Neutrophil (primary cell): ENCODE measurements at regions not wholly inside any gene's neighbourhood (a gene's known extent, or its start where the extent isn't known, plus 50 kb on each side); places are given as distances from the start of the nearest gene placed in this dataset.

Experiments
- H3K27ac ChIP-seq: fragments of 200-600 bp; sonication (generic); 2 replicates; pipeline ENCODE4 v1.5.1; 2016; ENCODE audit warnings: mild to moderate bottlenecking, moderate library complexity
- H3K27me3 ChIP-seq: fragments of 200-600 bp; sonication (generic); 2 replicates; pipeline ENCODE4 v1.6.0; 2016; ENCODE audit warnings: mild to moderate bottlenecking
- H3K36me3 ChIP-seq: fragments of 200-600 bp; sonication (generic); 2 replicates; pipeline ENCODE4 v1.5.1; 2017
- H3K4me1 ChIP-seq, 2 experiments: fragments of 200-600 bp in 1 of 2; sonication (generic) in 1 of 2; 1 replicate in 1 of 2; 2 replicates in 1 of 2; pipeline versions ENCODE4 v1.5.1 to v1.6.1; 2013 to 2016; ENCODE audit warnings: low read depth in 1 of 2, low read length in 1 of 2, mild to moderate bottlenecking in 1 of 2, moderate library complexity in 1 of 2; ENCODE audit not compliant: control insufficient read depth in 1 of 2, insufficient read depth in 1 of 2
- H3K4me3 ChIP-seq, 2 experiments: fragments of 200-600 bp in 1 of 2; sonication (generic) in 1 of 2; 1 replicate in 1 of 2; 2 replicates in 1 of 2; pipeline ENCODE4 v1.5.1; 2013 to 2016; ENCODE audit warnings: low read depth in 1 of 2, low read length in 1 of 2, mild to moderate bottlenecking in 1 of 2, moderate library complexity in 1 of 2
- H3K9me3 ChIP-seq: fragments of 200-600 bp; sonication (generic); 2 replicates; pipeline ENCODE4 v1.5.1; 2016
- TF ChIP-seq, protein P1 (sequence below): fragments of 200-600 bp; sonication (generic); IDR thresholded peaks from 2 replicates; pipeline ENCODE4 v1.5.1; 2016; ENCODE audit warnings: antibody characterized with exemption

GRCh38 chr9:99748676-99749075, 73.0 kb upstream of the NR4A3 start:
- TF ChIP-seq, protein P1, sequence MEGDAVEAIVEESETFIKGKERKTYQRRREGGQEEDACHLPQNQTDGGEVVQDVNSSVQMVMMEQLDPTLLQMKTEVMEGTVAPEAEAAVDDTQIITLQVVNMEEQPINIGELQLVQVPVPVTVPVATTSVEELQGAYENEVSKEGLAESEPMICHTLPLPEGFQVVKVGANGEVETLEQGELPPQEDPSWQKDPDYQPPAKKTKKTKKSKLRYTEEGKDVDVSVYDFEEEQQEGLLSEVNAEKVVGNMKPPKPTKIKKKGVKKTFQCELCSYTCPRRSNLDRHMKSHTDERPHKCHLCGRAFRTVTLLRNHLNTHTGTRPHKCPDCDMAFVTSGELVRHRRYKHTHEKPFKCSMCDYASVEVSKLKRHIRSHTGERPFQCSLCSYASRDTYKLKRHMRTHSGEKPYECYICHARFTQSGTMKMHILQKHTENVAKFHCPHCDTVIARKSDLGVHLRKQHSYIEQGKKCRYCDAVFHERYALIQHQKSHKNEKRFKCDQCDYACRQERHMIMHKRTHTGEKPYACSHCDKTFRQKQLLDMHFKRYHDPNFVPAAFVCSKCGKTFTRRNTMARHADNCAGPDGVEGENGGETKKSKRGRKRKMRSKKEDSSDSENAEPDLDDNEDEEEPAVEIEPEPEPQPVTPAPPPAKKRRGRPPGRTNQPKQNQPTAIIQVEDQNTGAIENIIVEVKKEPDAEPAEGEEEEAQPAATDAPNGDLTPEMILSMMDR = no peak
- no peak overlapping the region for H3K27ac ChIP-seq

GRCh38 chr9:99749641-99750040, 72.0 kb upstream of the NR4A3 start:
- Histone ChIP-seq H3K4me1 (peaks cover 14 to 19% of the 10 kb centered on the region in 2 experiments), H3K27me3 (no peaks in the 10 kb centered on the region), H3K9me3 (no peaks in the 10 kb centered on the region), H3K36me3 (no peaks in the 10 kb centered on the region), H3K27ac (no peak overlapping the region), H3K4me3 (no peak overlapping the region)
- TF ChIP-seq, protein P1 = no peak

More at GRCh38 chr9:99748676-99749075, 73.0 kb upstream of the NR4A3 start:
- H3K36me3 ChIP-seq = no peaks in the 10 kb centered on the region
- H3K27me3 ChIP-seq = no peaks in the 10 kb centered on the region
- H3K9me3 ChIP-seq = no peaks in the 10 kb centered on the region
- peaks cover 14 to 19% of the 10 kb centered on the region in 2 experiments for H3K4me1 ChIP-seq
- no peak overlapping the region for H3K4me3 ChIP-seq

DNA sequence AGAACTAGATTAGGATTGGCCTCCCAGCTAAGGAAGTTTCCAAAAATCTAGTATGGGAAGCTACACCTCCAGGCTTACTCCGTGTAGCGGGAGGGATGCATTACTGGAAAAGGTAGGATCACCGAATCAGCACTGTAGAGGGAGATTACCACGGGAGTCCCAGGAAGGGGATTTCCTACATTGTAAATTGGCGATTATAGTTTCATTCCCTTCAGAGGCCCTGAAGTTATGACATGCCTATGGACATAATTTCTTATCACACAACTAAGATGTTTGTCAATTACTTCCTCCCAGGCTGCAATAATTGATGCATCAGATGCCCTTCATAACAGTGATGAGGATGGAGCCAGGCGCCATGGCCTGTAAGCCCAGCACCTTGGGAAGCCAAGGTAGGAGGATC, 71.2 kb upstream of the NR4A3 start:
- Histone ChIP-seq H3K36me3 (no peaks in the 10 kb centered on the region), H3K9me3 (no peaks in the 10 kb centered on the region), H3K27ac (no peak overlapping the region), H3K27me3 (no peaks in the 10 kb centered on the region), H3K4me1 (peaks cover 14 to 19% of the 10 kb centered on the region in 2 experiments), H3K4me3 (no peak overlapping the region)
- TF ChIP-seq, protein P1 = no peak

DNA sequence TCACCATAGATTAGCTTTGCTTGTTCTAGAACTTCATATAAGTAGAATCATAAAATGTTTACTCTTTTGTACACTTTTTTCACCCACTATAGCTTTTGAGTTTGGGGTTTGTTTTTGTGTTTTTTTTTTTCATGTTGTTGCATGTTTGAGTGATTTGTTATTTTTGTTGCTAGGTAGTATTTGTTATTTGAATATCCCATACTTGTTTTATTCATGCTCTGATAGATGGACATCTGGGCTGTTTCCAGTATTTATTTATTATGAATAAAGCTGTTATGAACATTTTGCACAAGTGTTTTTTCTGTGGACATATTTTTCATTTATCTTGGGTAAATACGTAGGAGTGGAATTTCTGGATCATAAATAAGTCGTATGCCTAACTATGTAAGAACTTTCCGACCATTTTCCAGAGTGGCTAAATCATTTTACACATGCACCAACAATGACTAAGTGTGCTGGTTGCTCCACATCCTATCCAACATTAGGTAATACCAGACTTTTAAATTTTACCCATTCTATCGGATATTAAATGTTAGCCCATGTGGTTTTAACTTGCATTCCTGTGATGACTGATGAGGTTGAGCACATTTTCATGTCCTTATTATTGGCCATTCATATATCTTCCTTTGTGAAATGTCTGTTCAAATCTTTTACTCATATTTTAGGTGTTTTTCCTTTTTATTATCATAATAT, 69.1 kb upstream of the NR4A3 start:
- TF ChIP-seq, protein P1 = no peak
- Histone ChIP-seq H3K36me3 (no peaks in the 10 kb centered on the region), H3K4me3 (no peak overlapping the region), H3K27ac (no peak overlapping the region), H3K27me3 (no peaks in the 10 kb centered on the region), H3K4me1 (peaks cover 14 to 19% of the 10 kb centered on the region in 2 experiments), H3K9me3 (no peaks in the 10 kb centered on the region)

DNA sequence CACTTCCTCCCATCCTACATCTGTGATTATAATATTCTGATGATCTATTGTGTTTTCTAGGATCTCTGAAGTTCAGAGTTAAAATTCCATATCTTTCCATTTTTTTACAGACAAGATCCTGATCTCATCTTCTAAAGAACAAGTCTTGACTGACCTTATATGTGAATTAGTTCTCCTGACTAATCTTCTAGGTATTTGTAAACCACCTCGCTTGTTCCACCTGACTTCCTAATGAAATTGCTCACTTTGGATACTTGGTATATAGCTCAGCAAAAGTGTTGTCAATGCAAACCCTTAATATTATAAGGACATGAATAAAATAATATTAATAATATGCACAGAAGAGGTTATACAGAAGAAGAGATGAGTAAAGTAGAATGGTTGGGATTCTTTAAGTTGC, 68.2 kb upstream of the NR4A3 start:
- H3K4me1 ChIP-seq = peaks cover 9 to 12% of the 10 kb centered on the region in 2 experiments
- no peaks in the 10 kb centered on the region for H3K9me3 ChIP-seq
- no peaks in the 10 kb centered on the region for H3K27me3 ChIP-seq
- no peak overlapping the region for H3K27ac ChIP-seq
- H3K4me3 ChIP-seq = no peak overlapping the region
- H3K36me3 ChIP-seq = no peaks in the 10 kb centered on the region
- TF ChIP-seq, protein P1 = no peak
